HG02970 (cell line): ENCODE measurements at regions not wholly inside any gene's neighbourhood (a gene's known extent, or its start where the extent isn't known, plus 50 kb on each side); places are given as distances from the start of the nearest gene placed in this dataset.
"Not testable (repeated sequence)": the region's sequence is repeated elsewhere in the genome, so short reads cannot be mapped to it uniquely, and the experiment has no call there.

Source experiments
- ATAC-seq: cut with Tn5 transposase; IDR thresholded peaks from one replicate; pipeline ENCODE4 v1.9.1; 2021; ENCODE audit warnings: mild to moderate bottlenecking, moderate library complexity, moderate number of reproducible peaks; ENCODE audit not compliant: unreplicated experiment, low FRiP score

- no peak for ATAC-seq
Measured at GRCh38 chr2:17208511-17208910, 309.7 kb downstream of the RAD51AP2 start.

GRCh38 chr2:17206771-17207170 is 311.5 kb downstream of the RAD51AP2 start:
- ATAC-seq = no peak

GRCh38 chr2:17204214-17204613 is 314.0 kb downstream of the RAD51AP2 start:
- not testable (repeated sequence) for ATAC-seq

- ATAC-seq = not testable (repeated sequence)
Measured at GRCh38 chr2:17202628-17203027, 315.6 kb downstream of the RAD51AP2 start.

- ATAC-seq = no peak
Measured at GRCh38 chr2:17199741-17200140, 318.5 kb downstream of the RAD51AP2 start.

GRCh38 chr2:17196380-17196779 is 321.9 kb downstream of the RAD51AP2 start:
- no peak for ATAC-seq

- no peak for ATAC-seq
Measured at GRCh38 chr2:17195016-17195415, 323.2 kb downstream of the RAD51AP2 start.

GRCh38 chr2:17194083-17194482 is 324.2 kb downstream of the RAD51AP2 start:
- ATAC-seq = no peak

- ATAC-seq = not testable (repeated sequence)
Measured at GRCh38 chr2:17193433-17193890, 324.8 kb downstream of the RAD51AP2 start.

- no peak for ATAC-seq
Measured at GRCh38 chr2:17191223-17191622, 327.0 kb downstream of the RAD51AP2 start.

- no peak for ATAC-seq
Measured at GRCh38 chr2:17190527-17190926, 327.7 kb downstream of the RAD51AP2 start.

GRCh38 chr2:17188721-17189120 is 329.5 kb downstream of the RAD51AP2 start:
- ATAC-seq = no peak

- no peak for ATAC-seq
Measured at GRCh38 chr2:17184512-17184911, 333.7 kb downstream of the RAD51AP2 start.

GRCh38 chr2:17182399-17182798 is 335.8 kb downstream of the RAD51AP2 start:
- no peak for ATAC-seq

GRCh38 chr2:17181051-17181752 is 337.0 kb downstream of the RAD51AP2 start:
- no peak for ATAC-seq

GRCh38 chr2:17179145-17179808 is 339.0 kb downstream of the RAD51AP2 start:
- no peak for ATAC-seq

GRCh38 chr2:17177088-17177487 is 341.2 kb downstream of the RAD51AP2 start:
- ATAC-seq = no peak

GRCh38 chr2:17171446-17172049 is 346.7 kb downstream of the RAD51AP2 start:
- ATAC-seq = peak; percentile 55

GRCh38 chr2:17166506-17166905 is 351.7 kb downstream of the RAD51AP2 start:
- ATAC-seq = no peak

GRCh38 chr2:17164550-17164949 is 353.7 kb downstream of the RAD51AP2 start:
- no peak for ATAC-seq

GRCh38 chr2:17163638-17164037 is 354.6 kb downstream of the RAD51AP2 start:
- no peak for ATAC-seq

GRCh38 chr2:17162713-17163112 is 355.5 kb downstream of the RAD51AP2 start:
- no peak for ATAC-seq
